B cell (primary cell): ENCODE measurements at regions not wholly inside any gene's neighbourhood (a gene's known extent, or its start where the extent isn't known, plus 50 kb on each side); places are given as distances from the start of the nearest gene placed in this dataset.

Experiments
- ATAC-seq: fragments of 200-7000 bp; cut with Tn5 transposase; one replicate; pipeline ENCODE4 v1.10.0; 2021; ENCODE audit warnings: low read depth, mild to moderate bottlenecking, moderate number of reproducible peaks, moderate library complexity
- CTCF ChIA-PET: fragments of 350-600 bp; sonication (Branson Sonifier 250); formaldehyde crosslinking; loops from one replicate; lab custom pipeline; 2021; ENCODE audit warnings: antibody characterized with exemption, inconsistent platforms; lab: Charles Lee
- POLR2A ChIA-PET: fragments of 350-600 bp; sonication (Branson Sonifier 250); formaldehyde crosslinking; loops from one replicate; lab custom pipeline; 2021; ENCODE audit warnings: antibody characterized with exemption; lab: Charles Lee
- DNase-seq: peaks from one replicate; pipeline ENCODE4 v3.0.0; 2013
- H2AFZ ChIP-seq: 2 replicates; pipeline ENCODE4 v1.6.1; 2012; ENCODE audit warnings: mild to moderate bottlenecking, low read depth, low read length; ENCODE audit not compliant: insufficient read depth, poor library complexity, severe bottlenecking
- H3K27ac ChIP-seq, 2 donors: 1 replicate in 1 of 2; 2 replicates in 1 of 2; pipeline ENCODE4 v1.5.1; 2012 to 2013; ENCODE audit warnings: low read length in 2 of 2, mild to moderate bottlenecking in 2 of 2, moderate library complexity in 1 of 2
- H3K27me3 ChIP-seq, 4 experiments: fragments of 200-600 bp in 1 of 4; sonication (generic) in 1 of 4; replicated peaks in 1 of 4; 1 replicate in 2 of 4; 2 replicates in 2 of 4; pipeline versions ENCODE4 v1.6.1 to v1.7.0; 2013 to 2016; ENCODE audit warnings: low read length in 3 of 4, mild to moderate bottlenecking in 2 of 4, mixed read lengths in 1 of 4, moderate library complexity in 1 of 4; ENCODE audit not compliant: insufficient read depth in 4 of 4, control insufficient read depth in 3 of 4; ENCODE audit errors: control extremely low read depth in 1 of 4
- H3K36me3 ChIP-seq, 2 experiments: replicated peaks in 1 of 2; 1 replicate in 1 of 2; 2 replicates in 1 of 2; pipeline versions ENCODE4 v1.6.1 to v1.7.1; 2013; ENCODE audit warnings: low read length in 1 of 2; ENCODE audit not compliant: insufficient read depth in 2 of 2, control insufficient read depth in 1 of 2; ENCODE audit errors: control extremely low read depth in 1 of 2, extremely low read depth in 1 of 2
- H3K4me1 ChIP-seq, 2 donors: fragments of 200-600 bp in 1 of 2; sonication (generic) in 1 of 2; 1 replicate in 1 of 2; 2 replicates in 1 of 2; pipeline versions ENCODE4 v1.5.1 to v1.6.1; 2013 to 2017; ENCODE audit warnings: low read length in 2 of 2; ENCODE audit not compliant: control insufficient read depth in 2 of 2, insufficient read depth in 2 of 2
- H3K4me2 ChIP-seq: replicated peaks from 2 replicates; pipeline ENCODE3; 2012; ENCODE audit warnings: mild to moderate bottlenecking, low read depth, low read length; ENCODE audit not compliant: poor library complexity, severe bottlenecking
- H3K4me3 ChIP-seq, 5 experiments: fragments of 200-600 bp in 1 of 5; sonication (generic) in 1 of 5; 1 replicate in 3 of 5; 2 replicates in 2 of 5; pipeline versions ENCODE4 v1.5.1 to v1.7.0; 2011 to 2016; ENCODE audit warnings: low read length in 4 of 5, mild to moderate bottlenecking in 4 of 5, low read depth in 2 of 5, control low read depth in 1 of 5, moderate library complexity in 1 of 5; ENCODE audit not compliant: insufficient read depth in 1 of 5; ENCODE audit errors: control extremely low read depth in 1 of 5, extremely low read depth in 1 of 5
- H3K79me2 ChIP-seq: fragments of 200-600 bp; sonication (generic); one replicate; pipeline ENCODE4 v1.6.0; 2016; ENCODE audit warnings: low read length; ENCODE audit not compliant: control insufficient read depth, insufficient read depth
- H3K9ac ChIP-seq: fragments of 200-600 bp; sonication (generic); 2 replicates; pipeline ENCODE4 v1.6.1; 2017; ENCODE audit warnings: mild to moderate bottlenecking, low read length, moderate library complexity
- H3K9me3 ChIP-seq, 3 donors: one replicate each; pipeline versions ENCODE4 v1.6.1 to v1.7.1; 2013; ENCODE audit warnings: low read length in 2 of 3; ENCODE audit not compliant: control insufficient read depth in 2 of 3, insufficient read depth in 1 of 3; ENCODE audit errors: control extremely low read depth in 1 of 3
- H4K20me1 ChIP-seq: 2 replicates; pipeline ENCODE4 v1.6.0; 2012; ENCODE audit warnings: mild to moderate bottlenecking, low read length; ENCODE audit not compliant: insufficient read depth, control insufficient read depth, poor library complexity, severe bottlenecking
- H3K27ac Mint-ChIP-seq: one replicate; pipeline ENCODE4 v1.8.0; 2021; ENCODE audit warnings: mixed read lengths
- H3K27me3 Mint-ChIP-seq: one replicate; pipeline ENCODE4 v1.8.0; 2021; ENCODE audit warnings: mixed read lengths
- H3K4me1 Mint-ChIP-seq: one replicate; pipeline ENCODE4 v1.8.0; 2021; ENCODE audit warnings: mixed read lengths
- H3K4me3 Mint-ChIP-seq: one replicate; pipeline ENCODE4 v1.8.0; 2021; ENCODE audit warnings: mixed read lengths
- H3K9me3 Mint-ChIP-seq: one replicate; pipeline ENCODE4 v1.8.0; 2022; ENCODE audit warnings: mixed read lengths; ENCODE audit not compliant: insufficient read depth
- CTCF ChIP-seq: fragments of 200-600 bp; IDR thresholded peaks from one replicate; pipeline ENCODE4 v1.8.0; 2022; ENCODE audit warnings: antibody characterized with exemption, mild to moderate bottlenecking
- EZH2 ChIP-seq: IDR thresholded peaks from 2 replicates; pipeline ENCODE4 v1.6.1; 2012; ENCODE audit warnings: borderline replicate concordance, low read depth, mild to moderate bottlenecking, moderate library complexity, low read length; ENCODE audit not compliant: insufficient read depth, poor library complexity, severe bottlenecking
- WGBS: methylation state at CpG from one replicate; pipeline ENCODE4 v1.1.5; 2013; ENCODE audit warnings: missing lambda C conversion rate; ENCODE audit not compliant: insufficient coverage; 5-methylcytosine and 5-hydroxymethylcytosine counted together
- intact Hi-C: fragments of 100-400 bp; cut with micrococcal nuclease; formaldehyde crosslinking; loops from one replicate; pipeline ENCODE4 v1.10.0; 2022

GRCh38 chr4:132427125-132427524 is 722.0 kb upstream of the PCDH10 start:
- no peak overlapping the region for H3K4me3 Mint-ChIP-seq
- H3K27me3 ChIP-seq = no peaks in the 10 kb centered on the region
- intact Hi-C loops = no loop called here
- no peak for ATAC-seq
- no peaks in the 10 kb centered on the region for H3K36me3 ChIP-seq
- H3K9ac ChIP-seq = no peak overlapping the region
- H3K27ac Mint-ChIP-seq = no peak overlapping the region
- peaks cover 4% of the 10 kb centered on the region for H3K9me3 Mint-ChIP-seq
- WGBS = 83% methylated on average over 1 of the region's 3 CpGs
- no peak for DNase-seq
- no peak overlapping the region for H3K4me3 ChIP-seq
- no peaks in the 10 kb centered on the region for H4K20me1 ChIP-seq
- H3K9me3 ChIP-seq = peaks cover 0 to 2% (median 0%) of the 10 kb centered on the region in 3 donors
- no peaks in the 10 kb centered on the region for H3K4me1 ChIP-seq
- H3K4me1 Mint-ChIP-seq = no peaks in the 10 kb centered on the region
- no peak overlapping the region for H2AFZ ChIP-seq
- H3K27me3 Mint-ChIP-seq = no peaks in the 10 kb centered on the region
- POLR2A ChIA-PET = no interaction called here
- H3K79me2 ChIP-seq = no peaks in the 10 kb centered on the region
- H3K4me2 ChIP-seq = no peak overlapping the region
- TF ChIP-seq EZH2 (no peak), CTCF (no peak)
- CTCF ChIA-PET = no interaction called here
- no peak overlapping the region for H3K27ac ChIP-seq

GRCh38 chr4:132437117-132437516 is 712.0 kb upstream of the PCDH10 start:
- Histone ChIP-seq H3K4me2 (no peak overlapping the region), H2AFZ (no peak overlapping the region), H3K9ac (no peak overlapping the region), H3K4me1 (no peaks in the 10 kb centered on the region), H3K27ac (no peak overlapping the region), H3K9me3 (peaks cover 0 to 1% (median 0%) of the 10 kb centered on the region in 3 donors), H3K4me3 (no peak overlapping the region), H4K20me1 (no peaks in the 10 kb centered on the region), H3K36me3 (no peaks in the 10 kb centered on the region), H3K27me3 (no peaks in the 10 kb centered on the region), H3K79me2 (no peaks in the 10 kb centered on the region)
- intact Hi-C loops = no loop called here
- H3K4me1 Mint-ChIP-seq = no peaks in the 10 kb centered on the region
- H3K27me3 Mint-ChIP-seq = no peaks in the 10 kb centered on the region
- ATAC-seq (no peak), DNase-seq (no peak)
- H3K4me3 Mint-ChIP-seq = no peak overlapping the region
- H3K27ac Mint-ChIP-seq = no peak overlapping the region
- ChIA-PET POLR2A (no interaction called here), CTCF (no interaction called here)
- H3K9me3 Mint-ChIP-seq = peaks cover 2% of the 10 kb centered on the region
- TF ChIP-seq EZH2 = no peak
- no peak for TF ChIP-seq CTCF
